ENCODE measurements at regions not wholly inside any gene's neighbourhood (a gene's known extent, or its start where the extent isn't known, plus 50 kb on each side); places are given as distances from the start of the nearest gene placed in this dataset.
"Not testable (repeated sequence)": the region's sequence is repeated elsewhere in the genome, so short reads cannot be mapped to it uniquely, and the experiment has no call there.

GRCh38 chr2:3116371-3116770, 261.2 kb downstream of the EIPR1 start:
- no peak for DNase-seq (ENCODE audit: extremely low read depth in 1 of 2, low read depth in 1 of 2)

GRCh38 chr2:3115301-3116042, 262.1 kb downstream of the EIPR1 start:
- DNase-seq (ENCODE audit: extremely low read depth in 1 of 2, low read depth in 1 of 2): no peak

GRCh38 chr2:3114406-3115185, 263.0 kb downstream of the EIPR1 start:
- DNase-seq (ENCODE audit: extremely low read depth in 1 of 2, low read depth in 1 of 2): no peak

GRCh38 chr2:3113769-3114168, 263.8 kb downstream of the EIPR1 start:
- DNase-seq (ENCODE audit: extremely low read depth in 1 of 2, low read depth in 1 of 2): no peak

- DNase-seq (ENCODE audit: extremely low read depth in 1 of 2, low read depth in 1 of 2): no peak
These were observed 264.5 kb downstream of the EIPR1 start for GRCh38 chr2:3113122-3113521.

- DNase-seq (ENCODE audit: extremely low read depth in 1 of 2, low read depth in 1 of 2): no peak
These were observed 265.1 kb downstream of the EIPR1 start for GRCh38 chr2:3112553-3112952.

- no peak for DNase-seq (ENCODE audit: extremely low read depth in 1 of 2, low read depth in 1 of 2)
These were observed 265.5 kb downstream of the EIPR1 start for GRCh38 chr2:3112131-3112530.

- DNase-seq (ENCODE audit: extremely low read depth in 1 of 2, low read depth in 1 of 2): no peak
These were observed 266.5 kb downstream of the EIPR1 start for GRCh38 chr2:3110994-3111666.

- DNase-seq (ENCODE audit: extremely low read depth in 1 of 2, low read depth in 1 of 2): no peak
These were observed 267.1 kb downstream of the EIPR1 start for GRCh38 chr2:3110555-3110954.

- DNase-seq (ENCODE audit: extremely low read depth in 1 of 2, low read depth in 1 of 2): no peak
These were observed 268.6 kb downstream of the EIPR1 start for GRCh38 chr2:3108710-3109702.

GRCh38 chr2:3108105-3108504, 269.5 kb downstream of the EIPR1 start:
- DNase-seq (ENCODE audit: extremely low read depth in 1 of 2, low read depth in 1 of 2): no peak

GRCh38 chr2:3107567-3107966, 270.1 kb downstream of the EIPR1 start:
- no peak for DNase-seq (ENCODE audit: extremely low read depth in 1 of 2, low read depth in 1 of 2)

GRCh38 chr2:3105814-3106569, 271.6 kb downstream of the EIPR1 start:
- DNase-seq (ENCODE audit: extremely low read depth in 1 of 2, low read depth in 1 of 2): no peak

GRCh38 chr2:3104958-3105813, 272.4 kb downstream of the EIPR1 start:
- not testable (repeated sequence) for DNase-seq (ENCODE audit: extremely low read depth in 1 of 2, low read depth in 1 of 2)

- no peak for DNase-seq (ENCODE audit: extremely low read depth in 1 of 2, low read depth in 1 of 2)
These were observed 273.4 kb downstream of the EIPR1 start for GRCh38 chr2:3104261-3104660.

GRCh38 chr2:3102922-3103569, 274.6 kb downstream of the EIPR1 start:
- DNase-seq (ENCODE audit: extremely low read depth in 1 of 2, low read depth in 1 of 2): no peak

GRCh38 chr2:3102081-3102921, 275.3 kb downstream of the EIPR1 start:
- DNase-seq (ENCODE audit: extremely low read depth in 1 of 2, low read depth in 1 of 2): no peak

All from stimulated activated CD8-positive, alpha-beta memory T cell treated with anti-CD3 and anti-CD28 coated beads, Interleukin-7, amount 100 ng/mL, for 48 hours (primary cell).